ENCODE measurements at regions not wholly inside any gene's neighbourhood (a gene's known extent, or its start where the extent isn't known, plus 50 kb on each side); places are given as distances from the start of the nearest gene placed in this dataset.

- TF ChIP-seq, protein P1, sequence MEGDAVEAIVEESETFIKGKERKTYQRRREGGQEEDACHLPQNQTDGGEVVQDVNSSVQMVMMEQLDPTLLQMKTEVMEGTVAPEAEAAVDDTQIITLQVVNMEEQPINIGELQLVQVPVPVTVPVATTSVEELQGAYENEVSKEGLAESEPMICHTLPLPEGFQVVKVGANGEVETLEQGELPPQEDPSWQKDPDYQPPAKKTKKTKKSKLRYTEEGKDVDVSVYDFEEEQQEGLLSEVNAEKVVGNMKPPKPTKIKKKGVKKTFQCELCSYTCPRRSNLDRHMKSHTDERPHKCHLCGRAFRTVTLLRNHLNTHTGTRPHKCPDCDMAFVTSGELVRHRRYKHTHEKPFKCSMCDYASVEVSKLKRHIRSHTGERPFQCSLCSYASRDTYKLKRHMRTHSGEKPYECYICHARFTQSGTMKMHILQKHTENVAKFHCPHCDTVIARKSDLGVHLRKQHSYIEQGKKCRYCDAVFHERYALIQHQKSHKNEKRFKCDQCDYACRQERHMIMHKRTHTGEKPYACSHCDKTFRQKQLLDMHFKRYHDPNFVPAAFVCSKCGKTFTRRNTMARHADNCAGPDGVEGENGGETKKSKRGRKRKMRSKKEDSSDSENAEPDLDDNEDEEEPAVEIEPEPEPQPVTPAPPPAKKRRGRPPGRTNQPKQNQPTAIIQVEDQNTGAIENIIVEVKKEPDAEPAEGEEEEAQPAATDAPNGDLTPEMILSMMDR (IDR thresholded peaks at IDR 0.05), result no peak
- TF ChIP-seq POLR2A (IDR thresholded peaks at IDR 0.05), result no peak
- TF ChIP-seq POLR2AphosphoS5 (IDR thresholded peaks at IDR 0.05), result no peak
Measured at GRCh38 chr17:12209632-12210191, 189.0 kb downstream of the MAP2K4 start.

Data from suprapubic skin (tissue), 4 donors.